IPS DF 4.7 (cell line): ENCODE measurements at regions not wholly inside any gene's neighbourhood (a gene's known extent, or its start where the extent isn't known, plus 50 kb on each side); places are given as distances from the start of the nearest gene placed in this dataset.

ENCODE experiments used
- DNase-seq: peaks from one replicate; pipeline ENCODE4 v3.0.0-alpha.2; 2013; ENCODE audit warnings: low spot score; ENCODE audit errors: extremely low read depth

DNA sequence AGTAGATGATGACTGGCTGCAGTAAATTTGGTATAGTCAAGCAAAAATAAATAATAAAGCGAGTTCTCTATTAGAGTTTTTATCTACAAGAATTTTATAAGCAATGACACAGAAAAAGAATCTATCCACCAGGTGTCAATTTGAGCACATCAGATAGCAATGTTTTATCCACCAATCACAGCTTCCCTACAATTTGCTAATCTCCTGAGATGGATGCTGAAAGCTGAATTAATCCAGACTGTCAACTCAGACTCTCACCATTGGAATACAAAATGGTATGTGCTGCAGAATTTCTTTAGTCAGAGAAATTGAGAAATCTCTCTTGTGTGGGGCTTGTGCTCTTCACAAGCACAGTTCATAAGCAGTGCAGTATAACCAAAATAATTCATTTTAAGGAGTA is 888.9 kb upstream of the GHITM start:
- no peak for DNase-seq

DNA sequence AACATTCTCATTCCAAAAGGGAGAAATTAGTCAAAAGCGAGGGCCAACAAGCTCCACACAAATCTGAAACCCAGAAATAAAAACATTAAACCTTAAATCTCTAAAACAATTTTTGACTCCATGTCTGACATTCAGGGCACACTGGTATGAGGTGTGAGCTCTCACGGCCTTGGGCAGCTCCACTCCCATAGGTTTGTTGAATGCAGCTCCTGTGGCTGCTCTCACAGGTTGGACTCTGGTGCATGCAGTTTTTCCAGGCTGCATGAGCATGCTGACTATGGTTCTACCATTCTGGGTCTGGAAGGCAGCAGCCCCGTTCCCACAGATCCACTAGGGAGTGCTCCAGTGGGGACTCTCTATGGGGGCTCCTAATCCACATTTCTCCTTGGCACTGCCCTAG is 887.1 kb upstream of the GHITM start:
- no peak for DNase-seq

GRCh38 chr10:83252596-83252995 is 886.7 kb upstream of the GHITM start:
- DNase-seq, result no peak

DNA sequence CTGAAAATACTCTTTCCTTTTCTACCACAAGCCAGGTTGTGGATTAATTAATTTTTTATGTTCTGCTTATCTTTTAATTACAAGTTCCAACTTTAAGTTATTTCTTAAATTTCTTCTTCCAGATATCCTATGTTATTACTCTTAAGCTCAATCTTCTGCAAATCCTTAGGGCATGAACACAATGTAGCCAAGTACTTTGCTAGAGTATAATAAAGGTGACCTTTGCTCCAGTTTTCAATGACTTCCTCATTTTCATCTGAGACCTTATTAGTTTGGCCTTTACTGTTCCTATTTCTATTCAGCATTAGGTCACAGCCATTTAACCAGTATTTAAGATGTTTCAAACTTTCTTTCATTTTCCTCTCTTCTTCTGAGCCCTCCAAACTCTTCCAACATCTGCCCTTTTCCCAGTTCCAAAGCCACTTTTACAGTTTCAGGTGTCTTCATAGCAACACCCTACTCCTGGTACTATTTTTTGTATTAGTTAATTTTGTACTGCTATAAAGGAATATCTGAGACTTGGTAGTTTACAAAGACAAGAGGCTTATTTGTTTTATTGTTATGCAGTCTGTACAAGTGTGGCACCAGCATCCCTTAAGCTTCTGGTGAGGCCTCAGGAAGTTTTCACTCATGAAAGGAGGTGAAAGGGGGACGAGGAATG is 886.2 kb upstream of the GHITM start:
- DNase-seq, result no peak

- DNase-seq, result no peak
Observed at GRCh38 chr10:83254698-83255097, 884.6 kb upstream of the GHITM start.

GRCh38 chr10:83262434-83262833 is 876.9 kb upstream of the GHITM start:
- no peak for DNase-seq

- no peak for DNase-seq
Observed at GRCh38 chr10:83272666-83273434, 866.5 kb upstream of the GHITM start.

GRCh38 chr10:83274088-83274487 is 865.2 kb upstream of the GHITM start:
- DNase-seq, result no peak

- no peak for DNase-seq
Observed at GRCh38 chr10:83276971-83277370, 862.3 kb upstream of the GHITM start.

GRCh38 chr10:83283151-83283550 is 856.2 kb upstream of the GHITM start:
- no peak for DNase-seq

- DNase-seq, result no peak
Observed at GRCh38 chr10:83287374-83287773, 851.9 kb upstream of the GHITM start.

GRCh38 chr10:83289373-83289772 is 849.9 kb upstream of the GHITM start:
- DNase-seq, result no peak

- no peak for DNase-seq
Observed at GRCh38 chr10:83289948-83290347, 849.4 kb upstream of the GHITM start.

- DNase-seq, result no peak
Observed at GRCh38 chr10:83301732-83302131, 837.6 kb upstream of the GHITM start.

GRCh38 chr10:83302623-83303022 is 836.7 kb upstream of the GHITM start:
- DNase-seq, result no peak

GRCh38 chr10:83310688-83311087 is 828.6 kb upstream of the GHITM start:
- no peak for DNase-seq

DNA sequence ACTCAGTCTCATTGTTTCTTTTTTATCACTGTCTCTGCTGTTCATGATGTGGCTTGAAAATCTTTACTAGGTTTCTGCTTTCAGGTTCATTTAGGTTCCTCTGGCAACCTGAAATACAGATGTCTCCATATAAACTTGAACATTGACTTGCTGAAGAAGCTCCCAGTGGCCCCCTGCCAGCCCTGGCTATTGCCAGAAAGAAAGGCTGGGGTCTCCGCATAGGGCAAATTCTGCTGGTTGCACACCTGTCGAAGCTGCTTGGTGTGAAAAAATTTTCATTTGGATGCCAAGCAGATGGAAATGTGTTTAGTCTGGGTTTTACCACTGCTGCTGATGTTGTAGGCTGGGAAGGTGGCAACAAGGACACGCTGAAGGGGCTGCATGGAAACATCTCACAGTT is 826.7 kb upstream of the GHITM start:
- DNase-seq, result no peak

- DNase-seq, result no peak
Observed at GRCh38 chr10:83332690-83333089, 806.6 kb upstream of the GHITM start.

DNA sequence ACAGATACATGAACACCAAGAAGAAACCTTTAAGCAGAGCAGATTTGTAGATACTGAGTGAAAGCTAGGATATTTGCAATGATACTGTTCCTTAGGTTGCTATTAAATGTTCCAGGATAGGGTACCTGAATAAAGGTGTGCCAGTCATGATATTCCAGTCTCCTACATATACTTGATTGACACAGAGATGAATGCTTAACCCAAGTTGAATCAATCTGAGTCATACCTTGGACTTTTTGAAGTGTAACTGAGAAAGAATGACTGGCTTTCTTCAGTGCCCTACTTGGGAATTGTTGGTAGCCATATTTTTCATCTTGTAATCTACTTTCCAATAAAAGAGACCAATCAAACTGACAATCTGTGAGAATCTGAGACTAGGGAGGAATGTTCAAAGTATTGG is 805.7 kb upstream of the GHITM start:
- DNase-seq, result no peak

GRCh38 chr10:83343676-83344075 is 795.6 kb upstream of the GHITM start:
- DNase-seq, result no peak

DNA sequence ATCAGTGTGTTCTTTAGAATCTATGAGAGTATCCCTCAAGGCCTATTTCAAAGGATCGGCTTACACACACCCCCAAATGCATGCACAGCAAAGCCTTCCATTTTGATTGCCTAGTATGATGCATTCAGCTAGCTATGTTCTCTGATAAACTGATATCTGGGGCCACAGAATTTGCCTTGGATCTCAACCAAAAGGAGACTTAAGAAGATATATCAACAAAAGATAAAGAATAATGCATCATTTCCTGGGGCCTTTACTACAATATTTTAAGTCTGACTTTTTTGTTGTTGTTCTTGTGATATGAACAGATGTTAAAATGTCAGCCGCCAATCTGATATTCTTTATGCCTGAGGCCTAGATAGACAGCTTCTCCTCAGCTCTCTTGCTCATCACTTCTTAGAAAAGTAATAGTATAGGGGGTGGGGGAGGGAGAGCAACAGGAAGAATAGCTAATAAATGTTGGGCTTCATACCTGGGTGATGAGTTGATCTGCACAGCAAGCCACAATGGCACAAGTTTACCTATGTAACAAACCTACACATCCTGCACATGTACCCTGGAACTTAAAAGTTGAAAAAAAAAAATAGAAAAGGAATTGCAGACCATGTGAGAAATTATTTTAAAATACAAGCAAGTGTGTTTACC is 792.9 kb upstream of the GHITM start:
- DNase-seq, result no peak

DNA sequence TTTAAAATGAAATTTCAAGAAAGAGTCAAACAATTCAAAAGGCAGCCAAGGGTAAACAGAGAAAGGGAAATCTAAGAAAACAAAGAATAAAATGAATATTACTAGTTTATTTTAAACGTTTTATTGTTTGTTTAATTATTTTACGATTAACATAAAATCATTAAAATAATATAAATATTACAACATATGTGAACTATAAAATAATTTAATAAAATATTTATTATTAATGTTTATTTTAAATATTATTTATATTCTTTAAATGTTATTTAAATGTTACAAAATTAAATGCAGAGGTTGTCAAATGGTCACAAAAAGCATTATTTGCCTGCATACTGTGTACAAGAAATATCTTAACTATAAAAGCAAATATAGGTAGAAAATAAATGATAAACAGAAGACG is 786.7 kb upstream of the GHITM start:
- no peak for DNase-seq

DNA sequence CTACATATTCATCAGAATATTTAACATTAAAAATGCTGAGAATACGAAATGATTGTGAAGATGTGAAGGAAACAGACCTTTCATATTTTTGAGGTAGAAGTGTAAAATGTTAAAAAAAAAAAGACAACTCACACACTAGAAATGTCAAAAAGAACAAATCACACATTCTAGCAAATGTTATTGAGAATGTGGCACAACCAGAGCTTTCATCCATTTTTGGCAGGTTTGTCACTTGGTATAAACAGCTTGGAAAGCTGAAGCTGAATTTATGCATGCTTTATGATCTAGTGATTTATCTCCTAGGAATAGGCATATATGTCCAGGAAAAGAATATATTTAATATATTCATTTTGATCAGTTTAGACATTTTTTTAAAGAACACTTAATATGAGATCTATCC is 784.9 kb upstream of the GHITM start:
- DNase-seq, result no peak
